ENCODE measurements at regions not wholly inside any gene's neighbourhood (a gene's known extent, or its start where the extent isn't known, plus 50 kb on each side); places are given as distances from the start of the nearest gene placed in this dataset.
A peak's percentile ranks its signal among the peaks of the same experiment; 100 is the strongest.
"Not testable (repeated sequence)": the region's sequence is repeated elsewhere in the genome, so short reads cannot be mapped to it uniquely, and the experiment has no call there.

DNA sequence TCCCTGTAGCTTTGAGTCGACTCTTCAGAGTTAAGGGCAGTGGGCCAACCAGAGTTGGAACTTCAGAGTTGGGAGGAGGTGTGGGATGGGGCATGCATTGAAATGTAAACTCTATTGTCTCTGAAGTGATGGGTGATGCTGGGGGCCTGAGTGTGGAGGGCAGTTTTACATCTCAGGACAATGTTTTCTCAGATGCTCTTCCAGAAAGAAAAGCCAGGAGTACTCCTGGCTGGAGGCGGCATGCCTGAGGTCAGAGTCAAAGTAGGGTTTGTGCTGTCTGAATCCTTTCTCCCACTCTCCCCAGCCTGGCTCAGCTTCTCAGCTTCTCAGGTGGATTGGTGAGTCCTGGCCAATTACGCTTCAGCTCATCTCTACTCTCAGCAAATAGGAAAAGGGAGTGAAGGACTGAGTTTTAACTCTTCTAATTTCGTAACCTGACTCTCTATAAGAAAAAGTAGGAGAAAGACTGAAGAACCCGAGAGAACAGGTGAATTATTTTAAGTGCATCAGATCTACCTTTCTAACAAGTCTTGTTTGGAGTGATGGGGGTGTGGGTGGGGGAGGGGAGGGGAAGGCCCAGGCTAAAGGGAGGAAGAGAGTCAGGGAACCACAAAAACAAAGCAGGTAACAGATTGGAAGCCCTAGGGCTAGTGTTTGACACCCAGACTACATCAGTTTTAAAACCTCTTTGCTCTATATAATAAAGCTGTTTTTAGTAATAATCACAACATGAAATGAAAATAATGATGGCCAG, 107.5 kb upstream of the PELI1 start:
- H3K27me3 ChIP-seq, result no peaks in the 10 kb centered on the region
- whole genome bisulfite sequencing, 2 donors, result 87 to 93% methylated on average over 5 of the region's 5 CpGs
- DNase-seq, result no peak
- H3K9me3 ChIP-seq, result no peaks in the 10 kb centered on the region
- no peak overlapping the region for H3K4me3 ChIP-seq
- no peak overlapping the region for H3K27ac ChIP-seq
- no peaks in the 10 kb centered on the region for H3K4me1 ChIP-seq
- no peak for ATAC-seq
- intact Hi-C loops (cut with DNase I), result no loop called here
- no peaks in the 10 kb centered on the region for H3K36me3 ChIP-seq (replicated peaks in 1 of 2; ENCODE audit: insufficient read depth in 1 of 2, low read depth in 2 of 2)
- TF ChIP-seq POLR2A (IDR thresholded peaks at IDR 0.05), result no peak
- TF ChIP-seq, protein P1, sequence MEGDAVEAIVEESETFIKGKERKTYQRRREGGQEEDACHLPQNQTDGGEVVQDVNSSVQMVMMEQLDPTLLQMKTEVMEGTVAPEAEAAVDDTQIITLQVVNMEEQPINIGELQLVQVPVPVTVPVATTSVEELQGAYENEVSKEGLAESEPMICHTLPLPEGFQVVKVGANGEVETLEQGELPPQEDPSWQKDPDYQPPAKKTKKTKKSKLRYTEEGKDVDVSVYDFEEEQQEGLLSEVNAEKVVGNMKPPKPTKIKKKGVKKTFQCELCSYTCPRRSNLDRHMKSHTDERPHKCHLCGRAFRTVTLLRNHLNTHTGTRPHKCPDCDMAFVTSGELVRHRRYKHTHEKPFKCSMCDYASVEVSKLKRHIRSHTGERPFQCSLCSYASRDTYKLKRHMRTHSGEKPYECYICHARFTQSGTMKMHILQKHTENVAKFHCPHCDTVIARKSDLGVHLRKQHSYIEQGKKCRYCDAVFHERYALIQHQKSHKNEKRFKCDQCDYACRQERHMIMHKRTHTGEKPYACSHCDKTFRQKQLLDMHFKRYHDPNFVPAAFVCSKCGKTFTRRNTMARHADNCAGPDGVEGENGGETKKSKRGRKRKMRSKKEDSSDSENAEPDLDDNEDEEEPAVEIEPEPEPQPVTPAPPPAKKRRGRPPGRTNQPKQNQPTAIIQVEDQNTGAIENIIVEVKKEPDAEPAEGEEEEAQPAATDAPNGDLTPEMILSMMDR (IDR thresholded peaks at IDR 0.05), result no peak

DNA sequence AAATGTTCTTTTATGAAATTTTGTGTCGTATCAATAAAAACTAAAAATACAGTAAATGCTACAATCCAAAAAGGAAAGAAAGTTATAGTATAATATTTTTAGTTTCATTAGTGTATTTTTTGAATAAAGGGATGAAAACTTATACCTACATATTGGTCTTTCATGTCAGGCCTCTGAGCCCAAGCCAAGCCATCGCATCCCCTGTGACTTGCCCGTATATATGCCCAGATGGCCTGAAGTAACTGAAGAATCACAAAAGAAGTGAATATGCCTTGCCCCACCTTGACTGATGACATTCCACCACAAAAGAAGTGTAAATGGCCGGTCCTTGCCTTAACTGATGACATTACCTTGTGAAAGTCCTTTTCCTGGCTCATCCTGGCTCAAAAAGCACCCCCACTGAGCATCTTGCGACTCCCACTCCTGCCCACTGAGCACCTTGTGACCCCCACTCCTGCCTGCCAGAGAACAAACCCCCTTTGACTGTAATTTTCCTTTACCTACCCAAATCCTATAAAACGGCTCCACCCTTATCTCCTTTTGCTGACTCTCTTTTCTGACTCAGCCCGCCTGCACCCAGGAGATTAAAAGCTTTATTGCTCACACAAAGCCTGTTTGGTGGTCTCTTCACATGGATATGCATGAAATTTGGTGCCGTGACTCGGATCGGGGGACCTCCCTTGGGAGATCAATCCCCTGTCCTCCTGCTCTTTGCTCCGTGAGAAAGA, 108.2 kb upstream of the PELI1 start:
- H3K9me3 ChIP-seq; DNase-seq; H3K4me1 ChIP-seq; H3K27ac ChIP-seq; H3K4me3 ChIP-seq; H3K27me3 ChIP-seq; H3K36me3 ChIP-seq (replicated peaks in 1 of 2; ENCODE audit: insufficient read depth in 1 of 2, low read depth in 2 of 2); ATAC-seq; intact Hi-C loops (cut with DNase I): not testable (repeated sequence)
- 81 to 85% methylated on average over 11 of the region's 11 CpGs for WGBS, 2 donors

DNA sequence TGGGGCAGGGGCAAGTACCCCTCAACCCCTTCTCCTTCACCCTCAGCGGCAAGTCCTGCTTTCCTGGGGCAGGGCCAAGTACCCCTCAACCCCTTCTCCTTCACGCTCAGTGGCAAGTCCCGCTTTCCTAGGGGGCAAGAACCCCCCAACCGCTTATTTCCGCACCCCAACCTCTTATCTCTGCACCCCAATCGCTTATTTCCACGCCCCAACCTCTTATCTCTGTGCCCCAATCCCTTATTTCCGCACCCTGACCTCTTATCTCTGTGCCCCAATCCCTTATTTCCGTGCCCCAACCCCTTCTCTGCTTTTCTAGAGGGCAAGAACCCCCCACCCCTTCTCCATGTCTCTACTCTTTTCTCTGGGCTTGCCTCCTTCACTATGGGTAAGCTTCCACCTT, 109.2 kb upstream of the PELI1 start:
- WGBS, 2 donors, result 71 to 83% methylated on average over 9 of the region's 9 CpGs
- H3K27me3 ChIP-seq; H3K9me3 ChIP-seq; ATAC-seq; H3K27ac ChIP-seq; H3K36me3 ChIP-seq (replicated peaks in 1 of 2; ENCODE audit: insufficient read depth in 1 of 2, low read depth in 2 of 2); intact Hi-C loops (cut with DNase I); H3K4me3 ChIP-seq; DNase-seq; H3K4me1 ChIP-seq: not testable (repeated sequence)

DNA sequence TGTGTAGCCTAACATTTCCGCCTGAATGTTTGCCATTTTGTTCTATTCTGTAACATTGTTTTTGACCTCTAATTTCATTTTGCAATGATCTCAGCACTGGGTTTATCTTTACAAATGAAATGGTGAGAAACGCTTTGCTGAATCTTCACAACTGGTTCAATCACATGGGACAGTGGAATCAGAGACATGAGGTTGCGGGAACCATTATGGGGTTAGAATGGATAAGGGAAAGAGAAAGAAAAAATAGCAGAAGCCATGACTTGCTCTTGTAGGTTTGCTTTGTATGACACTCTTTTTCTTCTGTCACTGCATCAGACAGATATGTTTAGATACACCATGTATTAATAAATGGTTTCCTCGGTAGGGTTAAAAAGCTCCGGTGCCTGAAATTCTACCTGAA, 114.3 kb upstream of the PELI1 start:
- H3K9me3 ChIP-seq, result no peaks in the 10 kb centered on the region
- DNase-seq (no peak), ATAC-seq (no peak)
- no peaks in the 10 kb centered on the region for H3K27me3 ChIP-seq
- H3K36me3 ChIP-seq (replicated peaks in 1 of 2; ENCODE audit: insufficient read depth in 1 of 2, low read depth in 2 of 2), result no peaks in the 10 kb centered on the region
- 91 to 93% methylated on average over 5 of the region's 5 CpGs for WGBS, 2 donors
- peaks cover 10% of the 10 kb centered on the region for H3K4me1 ChIP-seq
- no peak overlapping the region for H3K4me3 ChIP-seq
- intact Hi-C loops (cut with DNase I), result no loop called here
- no peak for TF ChIP-seq POLR2A (IDR thresholded peaks at IDR 0.05)
- TF ChIP-seq, protein P1 (IDR thresholded peaks at IDR 0.05), result no peak
- H3K27ac ChIP-seq, result no peak overlapping the region

DNA sequence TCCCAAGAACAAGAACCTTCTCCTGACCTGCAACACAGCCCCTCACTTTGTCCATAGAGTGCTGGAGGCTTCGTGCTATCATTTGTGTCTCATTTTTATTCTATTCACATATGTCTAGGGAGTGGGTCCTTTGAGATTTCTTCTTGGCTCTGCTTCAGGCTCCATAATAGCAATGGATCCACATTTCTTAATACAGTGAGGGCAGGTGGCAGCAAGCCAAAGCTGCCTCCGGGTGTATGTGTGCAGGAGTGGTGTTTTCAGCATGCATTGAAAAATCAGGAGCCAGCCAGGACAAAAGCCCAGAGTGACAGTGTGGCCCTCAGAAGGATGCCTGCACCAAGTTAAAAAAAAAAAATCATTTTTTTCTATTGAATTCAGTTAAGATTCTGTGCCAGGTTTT, 115.1 kb upstream of the PELI1 start:
- TF ChIP-seq, protein P1 (IDR thresholded peaks at IDR 0.05), result no peak
- no peak for TF ChIP-seq POLR2A (IDR thresholded peaks at IDR 0.05)
- peak overlapping the region in 1 of 4 donors; percentile 60 for H3K27ac ChIP-seq
- DNase-seq, result no peak
- WGBS, 2 donors, result 45 to 48% methylated on average over 2 of the region's 2 CpGs
- no peak for ATAC-seq
- no peak overlapping the region for H3K4me3 ChIP-seq
- no peaks in the 10 kb centered on the region for H3K9me3 ChIP-seq
- H3K4me1 ChIP-seq, result peaks cover 10% of the 10 kb centered on the region
- no peaks in the 10 kb centered on the region for H3K27me3 ChIP-seq
- H3K36me3 ChIP-seq (replicated peaks in 1 of 2; ENCODE audit: insufficient read depth in 1 of 2, low read depth in 2 of 2), result no peaks in the 10 kb centered on the region
- intact Hi-C loops (cut with DNase I), result no loop called here
